PFSK-1 (cell line): ENCODE measurements at regions not wholly inside any gene's neighbourhood (a gene's known extent, or its start where the extent isn't known, plus 50 kb on each side); places are given as distances from the start of the nearest gene placed in this dataset.

Source experiments
- POLR2AphosphoS5 ChIP-seq: IDR thresholded peaks from 2 replicates; pipeline ENCODE4 v1.6.1; 2012; ENCODE audit warnings: low read depth, mild to moderate bottlenecking, control low read depth, low read length, moderate library complexity
- REST ChIP-seq, 2 experiments: IDR thresholded peaks; 2 replicates each; pipeline versions ENCODE4 v1.6.1 to v1.8.0; 2011 to 2012; ENCODE audit warnings: low read depth in 2 of 2, low read length in 2 of 2, control low read depth in 1 of 2, inconsistent platforms in 1 of 2, mild to moderate bottlenecking in 1 of 2, moderate library complexity in 1 of 2; ENCODE audit not compliant: insufficient read depth in 1 of 2
- SIN3A ChIP-seq: IDR thresholded peaks from 2 replicates; pipeline ENCODE4 v1.6.1; 2012; ENCODE audit warnings: mild to moderate bottlenecking, low read length, moderate library complexity, borderline replicate concordance; ENCODE audit not compliant: insufficient read depth
- TAF1 ChIP-seq: IDR thresholded peaks from 2 replicates; pipeline ENCODE4 v1.6.1; 2012; ENCODE audit warnings: low read length, control low read depth, borderline replicate concordance; ENCODE audit not compliant: insufficient read depth

GRCh38 chr11:128294001-128294670, 293.2 kb downstream of the ETS1 start:
- TF ChIP-seq POLR2AphosphoS5 (no peak), SIN3A (peak; percentile 27; the same call in 1 of the 2 replicates), REST (IDR thresholded peaks at IDR 0.05; ENCODE audit: insufficient read depth in 1 of 2, low read depth in 2 of 2, low read length in 2 of 2) (no peak), TAF1 (no peak)
